ENCODE measurements at regions not wholly inside any gene's neighbourhood (a gene's known extent, or its start where the extent isn't known, plus 50 kb on each side); places are given as distances from the start of the nearest gene placed in this dataset.

DNA sequence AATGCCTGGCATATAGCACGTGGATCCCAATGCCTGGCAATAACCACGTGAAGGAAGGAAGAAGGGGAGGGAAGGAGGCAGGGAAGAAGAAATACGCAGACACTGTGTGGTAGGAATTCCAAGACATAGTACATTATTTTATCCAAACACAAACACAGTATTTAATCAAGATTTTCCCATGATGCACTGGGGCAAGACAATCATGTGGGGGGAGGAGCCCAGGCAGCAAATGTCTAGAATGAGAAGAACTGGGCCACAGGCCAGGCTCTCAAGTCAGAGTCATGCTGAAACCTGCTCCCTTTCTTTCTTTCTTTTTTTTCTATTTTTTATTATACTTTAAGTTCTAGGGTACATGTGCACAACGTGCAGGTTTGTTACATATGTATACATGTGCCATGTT lies 717.9 kb downstream of the UQCRFS1 start:
- TF ChIP-seq CTCF (IDR thresholded peaks at IDR 0.05 in 4 of 5, conservative IDR thresholded peaks at IDR 0.05 in 1 of 5) (no peak), POLR2A (IDR thresholded peaks at IDR 0.05) (no peak)

Data from gastrocnemius medialis (tissue), 4 donors.